Mucosa of stomach (tissue), 1 donor: ENCODE measurements at regions not wholly inside any gene's neighbourhood (a gene's known extent, or its start where the extent isn't known, plus 50 kb on each side); places are given as distances from the start of the nearest gene placed in this dataset.
"Not testable (repeated sequence)": the region's sequence is repeated elsewhere in the genome, so short reads cannot be mapped to it uniquely, and the experiment has no call there.

Experiments used
- H3K27me3 ChIP-seq: one replicate; pipeline ENCODE4 v1.7.0; 2013; ENCODE audit warnings: mild to moderate bottlenecking, low read length; ENCODE audit not compliant: control insufficient read depth, insufficient read depth
- H3K36me3 ChIP-seq: one replicate; pipeline ENCODE4 v1.7.0; 2013; ENCODE audit warnings: low read length; ENCODE audit not compliant: control insufficient read depth, insufficient read depth
- H3K4me1 ChIP-seq: one replicate; pipeline ENCODE4 v1.7.0; 2013; ENCODE audit warnings: mild to moderate bottlenecking, low read length; ENCODE audit not compliant: control insufficient read depth, insufficient read depth
- H3K4me3 ChIP-seq: one replicate; pipeline ENCODE4 v1.7.0; 2013; ENCODE audit warnings: low read length
- H3K9ac ChIP-seq: one replicate; pipeline ENCODE4 v1.7.0; 2013; ENCODE audit warnings: mild to moderate bottlenecking, low read length, moderate library complexity
- H3K9me3 ChIP-seq: one replicate; pipeline ENCODE4 v1.7.0; 2013; ENCODE audit warnings: mild to moderate bottlenecking, low read length, moderate library complexity; ENCODE audit not compliant: control insufficient read depth
- donor health status: Pancreatic carcinoma.

DNA sequence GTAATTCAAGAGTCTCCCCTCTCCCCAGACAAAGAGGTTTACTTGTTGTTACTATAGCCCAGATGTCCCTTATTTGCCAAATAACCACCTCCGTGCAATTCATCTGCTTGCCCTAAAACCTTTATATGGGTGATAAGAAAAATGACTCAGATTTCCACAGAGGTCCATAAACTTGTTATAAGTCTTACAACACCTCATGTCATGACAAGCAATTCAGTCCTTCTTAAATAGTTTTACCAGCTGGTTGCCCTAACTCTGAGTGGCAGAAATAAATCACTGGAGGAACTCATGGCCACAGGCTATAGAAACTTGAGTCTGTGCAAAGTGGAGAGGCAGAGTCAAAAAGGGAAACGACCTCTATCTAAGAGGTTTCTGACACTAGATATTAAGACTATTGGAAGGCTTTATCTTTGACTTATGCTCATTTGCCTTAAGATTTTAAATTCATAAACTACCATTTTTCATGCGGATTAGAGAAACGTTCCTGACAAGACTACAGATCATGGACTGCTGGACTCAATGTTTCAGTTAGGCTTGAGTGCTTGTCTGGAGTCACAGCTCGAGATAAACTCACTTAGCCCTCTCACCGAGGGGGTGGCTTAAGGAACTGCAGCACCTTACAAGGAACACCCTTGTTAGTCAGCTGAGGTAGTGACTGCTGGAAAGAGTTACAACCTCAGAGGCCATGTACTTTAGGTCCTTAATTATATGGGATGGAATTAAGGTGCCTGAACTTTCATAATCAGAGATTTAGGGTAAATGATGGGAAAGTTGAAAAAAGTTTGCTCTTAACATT, 662.5 kb upstream of the USP24 start:
- no peak overlapping the region for H3K4me3 ChIP-seq
- no peaks in the 10 kb centered on the region for H3K4me1 ChIP-seq
- H3K9ac ChIP-seq = no peak overlapping the region

DNA sequence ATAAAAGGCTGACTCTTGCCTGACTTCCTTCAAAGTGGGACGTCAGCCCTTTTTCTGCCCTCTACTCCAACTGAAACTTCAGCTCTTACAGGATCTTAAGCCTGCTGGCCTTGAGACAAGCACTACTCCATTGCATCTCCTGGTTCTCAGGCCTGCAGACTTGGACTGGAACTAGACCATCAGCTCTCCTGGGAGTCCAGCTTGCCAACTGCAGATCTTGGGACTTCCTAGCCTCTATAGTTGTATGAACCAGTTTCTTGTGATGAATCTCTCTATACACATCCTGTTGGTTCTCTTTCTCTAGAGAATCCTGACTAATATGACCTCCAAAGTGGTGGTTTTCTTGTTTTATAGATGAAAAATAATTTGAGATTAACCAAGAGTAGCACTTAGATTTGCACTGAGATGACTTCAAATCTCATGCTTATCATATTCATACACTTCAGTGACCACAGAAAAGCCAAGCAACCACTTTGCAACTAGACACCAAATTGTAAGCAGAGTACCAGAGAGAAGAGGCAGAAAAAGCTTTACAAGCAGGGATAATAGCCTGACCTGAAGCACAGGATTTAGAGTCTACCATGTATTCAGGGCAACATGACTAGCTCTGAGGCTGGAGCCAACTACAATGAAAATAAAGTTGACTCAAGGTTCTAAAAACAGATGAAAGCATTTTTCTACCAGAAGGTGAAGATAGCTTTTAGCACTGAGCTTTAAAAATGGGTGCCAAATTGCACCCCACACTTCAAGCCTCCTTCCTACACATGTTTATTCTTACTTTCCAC, 661.3 kb upstream of the USP24 start:
- H3K4me1 ChIP-seq = no peaks in the 10 kb centered on the region
- no peaks in the 10 kb centered on the region for H3K27me3 ChIP-seq
- H3K9ac ChIP-seq = no peak overlapping the region
- H3K9me3 ChIP-seq = no peaks in the 10 kb centered on the region
- no peak overlapping the region for H3K4me3 ChIP-seq
- H3K36me3 ChIP-seq = no peaks in the 10 kb centered on the region

More for the DNA sequence above, 662.5 kb upstream of the USP24 start:
- H3K9me3 ChIP-seq = no peaks in the 10 kb centered on the region
- H3K27me3 ChIP-seq = no peaks in the 10 kb centered on the region
- H3K36me3 ChIP-seq = no peaks in the 10 kb centered on the region

DNA sequence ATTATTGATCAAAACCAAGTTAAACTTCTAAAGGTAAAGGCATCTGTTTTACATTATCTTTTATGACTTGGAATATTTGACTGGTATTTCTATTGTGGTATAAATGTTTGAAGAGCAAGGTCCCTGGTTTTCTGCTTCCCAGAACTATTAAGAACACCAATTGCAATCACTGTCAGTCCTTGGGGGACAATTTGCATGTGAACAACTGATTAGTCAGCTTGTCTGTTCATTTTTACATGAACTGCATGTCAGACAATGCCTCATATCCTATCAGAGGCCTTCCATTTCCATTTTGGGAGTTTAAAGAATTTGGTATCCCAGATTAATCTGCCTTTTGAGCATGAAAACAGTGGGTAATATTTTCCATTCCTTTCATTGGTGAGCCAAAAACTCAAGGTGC, 654.9 kb upstream of the USP24 start:
- Histone ChIP-seq H3K9ac (no peak overlapping the region), H3K4me1 (no peaks in the 10 kb centered on the region)

DNA sequence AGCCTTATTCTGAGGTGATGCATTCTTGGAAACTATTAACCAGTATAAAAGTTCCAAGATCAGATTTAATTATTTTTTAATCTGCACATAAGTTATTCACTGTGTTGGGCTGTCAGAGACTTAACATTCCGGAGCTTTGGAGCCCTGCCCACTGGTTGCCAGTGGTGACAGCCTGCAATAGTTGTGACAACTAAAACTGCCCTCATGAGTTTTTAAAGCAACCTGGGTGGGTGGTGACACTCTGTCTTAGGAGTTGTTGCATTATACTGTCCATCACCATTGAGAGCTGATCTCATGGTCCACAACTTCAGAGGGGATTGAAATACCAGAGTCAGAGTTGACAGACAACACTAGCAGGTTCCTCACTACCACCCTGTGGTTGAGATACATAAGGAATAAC, 653.9 kb upstream of the USP24 start:
- Histone ChIP-seq H3K4me3 (no peak overlapping the region), H3K9me3 (no peaks in the 10 kb centered on the region), H3K9ac (no peak overlapping the region), H3K27me3 (no peaks in the 10 kb centered on the region), H3K4me1 (no peaks in the 10 kb centered on the region), H3K36me3 (no peaks in the 10 kb centered on the region)

More for the DNA sequence above, 654.9 kb upstream of the USP24 start:
- H3K27me3 ChIP-seq = no peaks in the 10 kb centered on the region
- H3K9me3 ChIP-seq = no peaks in the 10 kb centered on the region
- no peak overlapping the region for H3K4me3 ChIP-seq
- no peaks in the 10 kb centered on the region for H3K36me3 ChIP-seq

DNA sequence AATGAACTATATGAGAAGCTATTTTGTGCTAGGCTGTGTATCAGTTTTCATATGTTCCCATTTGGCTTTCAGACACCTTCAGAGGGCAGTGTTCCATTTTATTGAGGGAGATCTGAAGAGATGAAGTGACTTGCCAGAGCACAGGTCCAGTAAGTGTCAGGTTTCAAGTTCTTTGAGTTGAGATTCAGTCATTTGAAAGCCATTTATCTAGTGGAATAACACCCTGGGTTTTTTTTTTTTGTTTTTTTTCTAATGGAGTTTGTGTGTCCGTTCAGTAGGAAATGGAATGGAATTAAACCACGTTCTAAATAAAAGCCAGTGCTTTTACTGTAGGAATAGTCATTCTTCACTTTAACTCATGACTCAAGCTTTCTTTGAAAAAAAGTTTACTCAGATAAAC, 652.9 kb upstream of the USP24 start:
- no peaks in the 10 kb centered on the region for H3K27me3 ChIP-seq
- H3K4me1 ChIP-seq = no peaks in the 10 kb centered on the region
- H3K9ac ChIP-seq = no peak overlapping the region
- no peaks in the 10 kb centered on the region for H3K9me3 ChIP-seq
- H3K36me3 ChIP-seq = no peaks in the 10 kb centered on the region
- H3K4me3 ChIP-seq = no peak overlapping the region

DNA sequence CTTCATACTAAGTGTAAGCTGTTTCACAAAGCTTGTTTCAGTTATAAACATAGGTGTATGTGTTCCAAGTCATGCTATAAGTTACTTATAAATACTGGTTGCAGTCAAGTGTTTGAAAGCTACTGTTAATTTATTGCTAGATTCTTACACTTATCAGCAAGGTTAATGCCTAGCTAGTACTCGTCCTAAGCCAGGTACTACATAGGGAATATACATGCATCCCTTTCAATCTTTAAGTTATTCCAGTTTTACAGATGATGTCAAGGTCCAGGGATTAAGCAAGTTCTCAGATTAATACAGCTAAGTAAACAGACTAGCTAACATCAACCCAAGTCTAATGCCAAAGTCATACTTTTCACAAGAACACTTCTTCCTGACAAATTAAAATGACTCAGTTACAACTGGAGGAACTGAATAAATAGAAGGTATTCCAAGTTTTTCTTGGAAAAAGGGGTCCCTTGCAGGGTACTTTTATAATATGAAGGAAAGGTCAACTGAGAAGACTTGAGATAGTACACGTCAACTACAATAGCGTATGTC, 652.2 kb upstream of the USP24 start:
- Histone ChIP-seq H3K27me3 (no peaks in the 10 kb centered on the region), H3K9me3 (no peaks in the 10 kb centered on the region), H3K9ac (no peak overlapping the region), H3K4me3 (no peak overlapping the region), H3K4me1 (no peaks in the 10 kb centered on the region), H3K36me3 (no peaks in the 10 kb centered on the region)

DNA sequence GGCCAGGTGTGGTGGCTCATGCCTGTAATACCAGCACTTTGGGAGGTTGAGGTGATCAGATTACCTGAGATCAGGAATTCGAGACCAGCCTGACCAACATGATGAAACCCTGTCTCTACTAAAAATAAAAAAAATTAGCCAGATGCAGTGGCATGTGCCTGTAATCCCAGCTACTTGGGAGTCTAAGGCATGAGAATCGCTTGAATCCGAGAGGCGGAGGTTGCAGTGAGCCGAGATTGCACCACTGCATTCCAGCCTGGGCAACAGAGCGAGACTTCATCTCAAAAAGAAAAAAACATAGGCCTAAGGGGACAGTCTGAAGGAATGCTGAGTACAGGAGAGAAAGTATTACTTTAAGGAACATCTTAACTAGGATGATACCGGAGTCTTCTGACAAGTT, 650.6 kb upstream of the USP24 start:
- H3K27me3 ChIP-seq, H3K4me1 ChIP-seq, H3K4me3 ChIP-seq, H3K9ac ChIP-seq, H3K36me3 ChIP-seq, H3K9me3 ChIP-seq: not testable (repeated sequence)

DNA sequence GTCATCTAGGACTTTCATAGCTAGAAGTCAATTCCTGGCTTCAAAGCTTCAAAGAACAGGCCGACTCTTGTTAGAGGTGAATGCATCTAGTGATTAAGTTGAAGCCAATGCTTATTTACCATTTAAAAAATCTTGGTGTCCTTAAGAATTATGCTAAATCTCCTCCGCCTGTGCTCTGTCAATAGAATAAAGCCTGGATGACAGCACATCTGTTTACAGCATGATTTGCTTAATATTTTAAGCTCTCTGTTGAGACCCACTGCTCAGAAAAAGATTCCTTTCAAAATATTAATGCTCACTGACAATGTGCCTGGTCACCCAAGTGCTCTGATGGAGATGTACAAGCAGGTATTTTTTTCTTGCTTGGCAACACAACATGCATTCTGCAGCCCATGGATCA, 649.1 kb upstream of the USP24 start:
- Histone ChIP-seq H3K9ac (no peak overlapping the region), H3K36me3 (no peaks in the 10 kb centered on the region)

DNA sequence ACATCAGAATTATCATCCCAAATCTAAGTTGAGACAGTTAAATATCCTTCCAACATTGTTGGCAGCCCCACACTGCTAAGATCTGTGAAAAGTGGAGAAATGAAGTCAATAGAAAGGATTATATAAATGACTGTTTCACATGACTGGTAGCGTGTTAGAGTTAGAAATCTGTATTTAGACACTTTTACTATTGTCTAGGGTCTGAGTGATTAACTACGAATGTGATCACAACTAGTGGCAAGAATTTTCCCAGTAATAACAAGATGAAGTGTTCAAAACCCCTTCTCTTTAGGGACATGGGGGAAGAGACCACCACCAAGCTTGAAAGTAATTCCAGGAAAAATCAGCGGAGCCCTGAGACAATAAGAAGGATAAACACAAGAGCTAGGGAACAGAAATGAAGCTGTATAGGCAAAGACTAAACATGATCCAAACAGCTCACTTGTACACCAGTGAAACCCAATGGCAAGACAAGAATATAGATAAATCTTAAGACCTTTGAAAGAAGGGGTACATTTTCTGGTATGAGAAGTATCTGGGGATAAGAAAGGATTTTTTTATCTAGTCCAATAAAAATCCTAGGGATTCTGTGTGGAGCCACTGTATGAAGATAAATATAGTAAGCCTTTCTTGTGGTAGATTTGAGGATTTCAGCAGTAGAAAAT, 646.6 kb upstream of the USP24 start:
- Histone ChIP-seq H3K4me3 (no peak overlapping the region), H3K9ac (no peak overlapping the region), H3K27me3 (no peaks in the 10 kb centered on the region), H3K9me3 (no peaks in the 10 kb centered on the region), H3K36me3 (no peaks in the 10 kb centered on the region), H3K4me1 (no peaks in the 10 kb centered on the region)

More for the DNA sequence above, 649.1 kb upstream of the USP24 start:
- Histone ChIP-seq H3K4me3 (no peak overlapping the region), H3K9me3 (no peaks in the 10 kb centered on the region), H3K27me3 (no peaks in the 10 kb centered on the region), H3K4me1 (no peaks in the 10 kb centered on the region)

DNA sequence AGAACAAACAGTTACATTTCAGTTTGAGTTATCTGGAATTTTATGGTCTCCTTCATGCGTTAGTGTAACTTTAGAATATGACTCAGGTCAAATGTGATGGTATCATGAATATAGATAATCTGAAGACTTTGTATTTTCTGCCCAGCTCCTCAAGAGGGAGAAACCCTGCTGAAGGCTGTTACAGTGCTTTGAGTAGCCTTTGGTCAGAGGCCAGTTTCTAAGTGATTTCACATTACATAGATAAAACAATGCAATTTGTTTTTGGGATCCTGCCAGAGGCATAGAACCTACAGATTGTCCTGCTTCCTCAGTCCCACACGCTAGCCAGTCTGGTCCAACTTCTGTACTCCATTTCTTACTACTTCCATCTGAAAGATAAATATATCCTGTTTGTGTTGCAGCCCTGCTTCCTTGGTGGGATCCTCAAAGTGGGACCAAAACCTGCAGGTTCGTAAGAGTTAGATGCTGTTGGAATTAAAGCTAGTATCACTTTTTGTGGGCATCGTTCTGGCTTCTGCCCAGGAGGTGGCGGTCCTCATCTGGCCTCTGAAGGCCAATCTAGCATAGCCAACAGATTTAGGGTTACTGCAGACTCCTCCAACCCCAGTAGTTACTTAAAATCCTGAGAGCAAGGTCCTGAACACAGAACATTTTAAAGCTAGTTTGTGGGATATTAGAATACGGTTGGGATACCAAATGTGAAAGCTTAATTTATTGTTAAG, 645.8 kb upstream of the USP24 start:
- H3K9ac ChIP-seq = no peak overlapping the region
- H3K27me3 ChIP-seq = no peaks in the 10 kb centered on the region
- no peaks in the 10 kb centered on the region for H3K4me1 ChIP-seq
- H3K4me3 ChIP-seq = no peak overlapping the region
- H3K9me3 ChIP-seq = no peaks in the 10 kb centered on the region
- H3K36me3 ChIP-seq = no peaks in the 10 kb centered on the region

DNA sequence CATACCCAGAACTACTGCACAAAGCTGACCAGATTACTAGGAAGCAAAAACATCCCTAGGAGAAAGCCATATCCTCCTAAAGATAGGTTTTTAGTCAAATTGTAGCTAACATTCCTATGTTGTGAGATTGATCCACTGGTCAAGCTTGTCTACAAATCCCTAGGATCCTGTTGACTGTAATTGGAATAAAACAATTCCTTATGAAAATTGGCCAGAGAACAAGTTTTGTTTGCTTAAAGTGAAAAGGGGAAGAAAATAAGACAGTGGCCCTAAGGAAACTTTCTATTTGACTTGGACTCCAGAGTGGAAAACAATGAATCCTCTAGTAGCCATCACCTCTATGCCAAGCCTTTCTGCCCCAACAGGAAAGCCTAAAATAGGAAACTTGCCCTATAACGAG, 645.2 kb upstream of the USP24 start:
- Histone ChIP-seq H3K4me3 (no peak overlapping the region), H3K36me3 (no peaks in the 10 kb centered on the region), H3K4me1 (no peaks in the 10 kb centered on the region), H3K27me3 (no peaks in the 10 kb centered on the region), H3K9ac (no peak overlapping the region), H3K9me3 (no peaks in the 10 kb centered on the region)
